Ovary (tissue), 3 donors: ENCODE measurements at regions not wholly inside any gene's neighbourhood (a gene's known extent, or its start where the extent isn't known, plus 50 kb on each side); places are given as distances from the start of the nearest gene placed in this dataset.

Experiments used
- CTCF ChIP-seq, 3 donors: fragments of 450-650 bp in 2 of 3; fragments of 200-600 bp in 1 of 3; IDR thresholded peaks; one replicate each; pipeline versions ENCODE4 v1.5.1 to v1.8.0; 2016 to 2022; ENCODE audit warnings: antibody characterized with exemption in 3 of 3, mild to moderate bottlenecking in 1 of 3
- EP300 ChIP-seq: sonication (generic); formaldehyde crosslinking; IDR thresholded peaks from one replicate; pipeline ENCODE4 v1.6.1; 2017; ENCODE audit warnings: antibody characterized with exemption
- donor health status: DM: no; HTN: no; CAD: no.

DNA sequence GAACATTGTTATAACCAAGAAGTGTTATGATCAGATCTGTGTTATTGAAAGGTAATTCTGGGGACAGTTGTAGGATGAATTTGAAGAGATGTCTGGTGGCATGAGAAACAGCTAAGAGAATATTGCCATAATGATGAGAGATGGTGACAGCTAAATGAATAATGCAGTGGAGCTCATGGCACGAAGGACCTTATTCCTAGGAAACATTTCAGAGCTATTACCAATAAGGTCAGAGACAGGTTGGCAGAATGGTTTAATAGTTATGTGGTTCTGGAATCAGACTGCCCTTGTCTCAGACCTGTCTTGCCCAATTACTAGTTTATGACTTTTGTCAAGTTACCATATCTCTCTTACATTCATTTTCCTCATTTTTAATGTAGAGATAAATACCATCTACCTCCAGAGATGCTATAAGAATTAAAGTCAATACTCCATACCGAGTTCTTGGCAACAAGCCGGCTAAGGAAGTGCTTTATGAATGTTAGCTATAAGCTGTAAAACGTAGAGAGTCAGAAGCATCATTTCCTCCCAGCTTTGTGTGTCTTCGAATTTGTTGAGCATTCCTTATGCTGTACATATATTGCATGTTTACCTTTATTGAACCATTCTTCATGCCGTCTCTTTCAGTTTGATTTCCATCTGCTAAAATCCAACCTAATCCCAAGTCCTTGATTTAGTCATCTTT is 73.6 kb upstream of the COL5A2 start:
- no peak for TF ChIP-seq CTCF (IDR thresholded peaks at IDR 0.05)
- no peak for TF ChIP-seq EP300
